Fibroblast of mammary gland (primary cell): ENCODE measurements at regions not wholly inside any gene's neighbourhood (a gene's known extent, or its start where the extent isn't known, plus 50 kb on each side); places are given as distances from the start of the nearest gene placed in this dataset.
"Not testable (repeated sequence)": the region's sequence is repeated elsewhere in the genome, so short reads cannot be mapped to it uniquely, and the experiment has no call there.

Experiments used
- DNase-seq: peaks from one replicate; pipeline ENCODE4 v3.0.0-alpha.2; 2010; ENCODE audit warnings: low read depth
- H3K4me3 ChIP-seq: 2 replicates; pipeline ENCODE4 v1.5.1; 2011; ENCODE audit warnings: low read depth, mild to moderate bottlenecking, low read length, moderate library complexity; ENCODE audit not compliant: control insufficient read depth
- TF ChIP-seq, protein P1 (sequence below): conservative IDR thresholded peaks from 2 replicates; pipeline ENCODE4 v1.5.1; 2011; ENCODE audit warnings: low read depth, low read length, inconsistent platforms; ENCODE audit not compliant: control insufficient read depth, insufficient read depth

DNA sequence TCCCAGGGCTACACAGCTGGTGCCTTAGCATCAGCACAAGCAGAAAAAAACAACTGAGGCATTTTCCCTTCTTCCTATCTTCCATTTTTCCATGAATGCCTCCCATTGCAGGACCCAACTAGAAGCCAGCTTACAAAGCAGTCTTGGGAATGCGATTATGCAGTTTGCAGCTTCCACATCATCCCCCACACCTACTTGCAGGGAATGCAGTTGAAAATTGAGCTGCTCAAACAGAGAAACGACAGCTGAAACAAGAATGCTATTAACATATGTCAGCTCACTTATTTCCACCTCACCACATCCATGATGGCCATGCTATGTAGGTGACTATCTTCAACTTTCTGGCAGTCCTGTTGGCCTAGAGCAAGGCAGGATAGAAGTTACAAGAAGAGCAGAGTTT is 150.6 kb upstream of the KCTD3 start:
- TF ChIP-seq, protein P1, sequence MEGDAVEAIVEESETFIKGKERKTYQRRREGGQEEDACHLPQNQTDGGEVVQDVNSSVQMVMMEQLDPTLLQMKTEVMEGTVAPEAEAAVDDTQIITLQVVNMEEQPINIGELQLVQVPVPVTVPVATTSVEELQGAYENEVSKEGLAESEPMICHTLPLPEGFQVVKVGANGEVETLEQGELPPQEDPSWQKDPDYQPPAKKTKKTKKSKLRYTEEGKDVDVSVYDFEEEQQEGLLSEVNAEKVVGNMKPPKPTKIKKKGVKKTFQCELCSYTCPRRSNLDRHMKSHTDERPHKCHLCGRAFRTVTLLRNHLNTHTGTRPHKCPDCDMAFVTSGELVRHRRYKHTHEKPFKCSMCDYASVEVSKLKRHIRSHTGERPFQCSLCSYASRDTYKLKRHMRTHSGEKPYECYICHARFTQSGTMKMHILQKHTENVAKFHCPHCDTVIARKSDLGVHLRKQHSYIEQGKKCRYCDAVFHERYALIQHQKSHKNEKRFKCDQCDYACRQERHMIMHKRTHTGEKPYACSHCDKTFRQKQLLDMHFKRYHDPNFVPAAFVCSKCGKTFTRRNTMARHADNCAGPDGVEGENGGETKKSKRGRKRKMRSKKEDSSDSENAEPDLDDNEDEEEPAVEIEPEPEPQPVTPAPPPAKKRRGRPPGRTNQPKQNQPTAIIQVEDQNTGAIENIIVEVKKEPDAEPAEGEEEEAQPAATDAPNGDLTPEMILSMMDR, result no peak
- no peak for DNase-seq

GRCh38 chr1:215417122-215417521 is 150.0 kb upstream of the KCTD3 start:
- TF ChIP-seq, protein P1, result no peak
- no peak overlapping the region for H3K4me3 ChIP-seq
- DNase-seq, result peak; percentile 46

More for the DNA sequence above, 150.6 kb upstream of the KCTD3 start:
- H3K4me3 ChIP-seq, result no peak overlapping the region

- H3K4me3 ChIP-seq, result no peak overlapping the region
- TF ChIP-seq, protein P1, result no peak
- DNase-seq, result peak; percentile 3
These were observed 148.1 kb upstream of the KCTD3 start for GRCh38 chr1:215418876-215419447.

- no peak overlapping the region for H3K4me3 ChIP-seq
- TF ChIP-seq, protein P1, result no peak
- DNase-seq, result peak; percentile 45
These were observed 145.4 kb upstream of the KCTD3 start for GRCh38 chr1:215421744-215422143.

GRCh38 chr1:215423288-215423687 is 143.8 kb upstream of the KCTD3 start:
- DNase-seq, result no peak
- H3K4me3 ChIP-seq, result no peak overlapping the region
- TF ChIP-seq, protein P1, result no peak

GRCh38 chr1:215425138-215425537 is 142.0 kb upstream of the KCTD3 start:
- TF ChIP-seq, protein P1, result no peak
- no peak for DNase-seq
- no peak overlapping the region for H3K4me3 ChIP-seq

- no peak overlapping the region for H3K4me3 ChIP-seq
- TF ChIP-seq, protein P1, result no peak
- DNase-seq, result no peak
These were observed 141.0 kb upstream of the KCTD3 start for GRCh38 chr1:215426101-215426500.

- DNase-seq, H3K4me3 ChIP-seq: not testable (repeated sequence)
These were observed 134.4 kb upstream of the KCTD3 start for GRCh38 chr1:215432483-215433227.
